A549 (cell line): ENCODE measurements at regions not wholly inside any gene's neighbourhood (a gene's known extent, or its start where the extent isn't known, plus 50 kb on each side); places are given as distances from the start of the nearest gene placed in this dataset.
A peak's percentile ranks its signal among the peaks of the same experiment; 100 is the strongest.
"Not testable (repeated sequence)": the region's sequence is repeated elsewhere in the genome, so short reads cannot be mapped to it uniquely, and the experiment has no call there.

Experiments
- ATAC-seq, 2 experiments: fragments of 200-7000 bp in 1 of 2; fragments of >200 bp in 1 of 2; cut with Nextera tagmentation in 1 of 2; cut with Tn5 transposase in 1 of 2; 3 replicates each; pipeline versions ENCODE4 v1.8.0 to v1.9.1; 2018 to 2020; ENCODE audit warnings: mild to moderate bottlenecking in 1 of 2, moderate library complexity in 1 of 2
- CTCF ChIA-PET: fragments of 300-600 bp; sonication (Branson Sonifier 250); formaldehyde crosslinking; extraction: SDS; loops from one replicate; lab custom pipeline; 2021; ENCODE audit warnings: antibody characterized with exemption, inconsistent platforms; lab: Yijun Ruan, JAX
- POLR2A ChIA-PET: fragments of 350-600 bp; formaldehyde crosslinking; extraction: SDS; loops from one replicate; lab custom pipeline; 2021; ENCODE audit warnings: antibody characterized with exemption, inconsistent platforms; lab: Yijun Ruan, JAX
- DNase-seq, 2 experiments: peaks; one replicate each; pipeline versions ENCODE4 v3.0.0 to v3.0.0-alpha.2; 2011 to 2016; ENCODE audit warnings: low read depth in 1 of 2, low spot score in 1 of 2
- FAIRE-seq: peaks from 2 replicates; lab custom pipeline; 2011; peaks lifted over from hg19 to GRCh38; lab: Jason Lieb, UNC
- H3K27ac ChIP-seq, 2 experiments: fragments of >200 bp; sonication (Bioruptor Twin); formaldehyde crosslinking; 3 replicates each; pipeline ENCODE4 v1.5.1; 2016 to 2017
- H3K4me1 ChIP-seq: fragments of >200 bp; sonication (Bioruptor Twin); formaldehyde crosslinking; 3 replicates; pipeline ENCODE4 v1.6.1; 2016
- H3K4me2 ChIP-seq: fragments of >200 bp; sonication (Bioruptor Twin); formaldehyde crosslinking; 3 replicates; pipeline ENCODE4 v1.6.1; 2016
- H3K4me3 ChIP-seq: fragments of >200 bp; sonication (Bioruptor Twin); formaldehyde crosslinking; 3 replicates; pipeline ENCODE4 v1.5.1; 2016
- H3K9me3 ChIP-seq: fragments of >200 bp; sonication (Bioruptor Twin); formaldehyde crosslinking; 3 replicates; pipeline ENCODE4 v1.6.1; 2016
- BCL3 ChIP-seq: fragments of >200 bp; sonication (Bioruptor Twin); formaldehyde crosslinking; IDR thresholded peaks from 3 replicates; pipeline ENCODE4 v1.6.1; 2016
- BHLHE40 ChIP-seq: IDR thresholded peaks from 2 replicates; pipeline ENCODE4 v1.6.1; 2012; ENCODE audit warnings: low read depth, low read length, inconsistent platforms
- CBX2 ChIP-seq: fragments of 200-600 bp; sonication (generic); IDR thresholded peaks from 2 replicates; pipeline ENCODE4 v1.6.1; 2016; ENCODE audit warnings: low read depth, mild to moderate bottlenecking, borderline replicate concordance
- CEBPB ChIP-seq, 2 experiments: fragments of >200 bp in 1 of 2; sonication (Bioruptor Twin) in 1 of 2; formaldehyde crosslinking in 1 of 2; IDR thresholded peaks; 2 replicates each; pipeline ENCODE4 v1.6.1; 2012 to 2016
- CHD4 ChIP-seq: fragments of 200-600 bp; sonication (generic); IDR thresholded peaks from 2 replicates; pipeline ENCODE4 v1.6.1; 2016; ENCODE audit warnings: antibody characterized with exemption, mild to moderate bottlenecking, borderline replicate concordance
- FOXS1 ChIP-seq: fragments of 250-450 bp; sonication (Bioruptor Pico); IDR thresholded peaks from 2 replicates; pipeline ENCODE4 v1.5.0; 2020; ENCODE audit warnings: mild to moderate bottlenecking, moderate library complexity
- HDAC2 ChIP-seq: fragments of 200-600 bp; sonication (generic); IDR thresholded peaks from 2 replicates; pipeline ENCODE4 v1.6.1; 2016
- HMGXB4 ChIP-seq: fragments of 250-450 bp; sonication (Bioruptor Pico); IDR thresholded peaks from 2 replicates; pipeline ENCODE4 v1.5.0; 2021; ENCODE audit warnings: mild to moderate bottlenecking, moderate library complexity, borderline replicate concordance
- HOXB13 ChIP-seq: fragments of 250-450 bp; sonication (Bioruptor Pico); IDR thresholded peaks from 2 replicates; pipeline ENCODE4 v1.5.0; 2020; ENCODE audit warnings: low read depth, mild to moderate bottlenecking, moderate library complexity
- JUNB ChIP-seq: fragments of >200 bp; sonication (Bioruptor Twin); formaldehyde crosslinking; IDR thresholded peaks from 2 replicates; pipeline ENCODE4 v1.6.1; 2016
- KDM5A ChIP-seq: fragments of 200-600 bp; sonication (generic); IDR thresholded peaks from 2 replicates; pipeline ENCODE4 v1.6.1; 2016; ENCODE audit warnings: antibody characterized with exemption, mild to moderate bottlenecking
- MYC ChIP-seq: IDR thresholded peaks from 2 replicates; pipeline ENCODE4 v1.6.1; 2012; ENCODE audit warnings: mild to moderate bottlenecking, inconsistent platforms, low read length, improper control_type of control experiment, borderline replicate concordance
- NPAS2 ChIP-seq: fragments of 250-450 bp; sonication (Bioruptor Pico); IDR thresholded peaks from 2 replicates; pipeline ENCODE4 v1.8.0; 2022; ENCODE audit warnings: mild to moderate bottlenecking, moderate library complexity, borderline replicate concordance
- PHF8 ChIP-seq: fragments of 200-600 bp; sonication (generic); IDR thresholded peaks from 2 replicates; pipeline ENCODE4 v1.6.1; 2016; ENCODE audit warnings: low read depth, mild to moderate bottlenecking, antibody characterized with exemption, moderate library complexity, borderline replicate concordance
- RCOR1 ChIP-seq: fragments of 150-350 bp; IDR thresholded peaks from 2 replicates; pipeline ENCODE4 v1.6.1; 2014; ENCODE audit warnings: antibody characterized with exemption, low read length, low read depth
- RFX5 ChIP-seq: fragments of 450-650 bp; IDR thresholded peaks from 2 replicates; pipeline ENCODE4 v1.7.1; 2014; ENCODE audit warnings: antibody characterized with exemption, mild to moderate bottlenecking, moderate library complexity
- RNF2 ChIP-seq: fragments of 200-600 bp; sonication (generic); IDR thresholded peaks from 2 replicates; pipeline ENCODE4 v1.6.1; 2016; ENCODE audit warnings: low read depth, mild to moderate bottlenecking, antibody characterized with exemption, moderate library complexity, borderline replicate concordance
- SMC3 ChIP-seq: fragments of >200 bp; sonication (Bioruptor Twin); formaldehyde crosslinking; IDR thresholded peaks from 3 replicates; pipeline ENCODE4 v1.6.1; 2018; ENCODE audit warnings: inconsistent platforms
- ZC3H11A ChIP-seq: fragments of 450-650 bp; IDR thresholded peaks from 2 replicates; pipeline ENCODE4 v1.6.1; 2014; ENCODE audit warnings: antibody characterized with exemption, mild to moderate bottlenecking
- ZFP36 ChIP-seq: fragments of 450-650 bp; IDR thresholded peaks from 2 replicates; pipeline ENCODE4 v1.6.1; 2014; ENCODE audit warnings: borderline replicate concordance; ENCODE audit not compliant: partially characterized antibody
- ZNF302 ChIP-seq: fragments of 250-450 bp; sonication (Bioruptor Pico); IDR thresholded peaks from 2 replicates; pipeline ENCODE4 v1.9.0; 2021; ENCODE audit warnings: inconsistent platforms, mild to moderate bottlenecking, moderate library complexity
- ZSCAN20 ChIP-seq: fragments of 250-450 bp; sonication (Bioruptor Pico); IDR thresholded peaks from 2 replicates; pipeline ENCODE4 v1.8.0; 2022; ENCODE audit warnings: mild to moderate bottlenecking, moderate library complexity
- WGBS: methylation state at CpG from one replicate; pipeline ENCODE4 v1.1.6; 2017; ENCODE audit errors: missing lambda C conversion rate; 5-methylcytosine and 5-hydroxymethylcytosine counted together
- TF ChIP-seq, protein P1 (sequence below): fragments of >200 bp; sonication (Bioruptor Twin); formaldehyde crosslinking; IDR thresholded peaks from 3 replicates; pipeline ENCODE4 v1.5.1; 2016
- TF ChIP-seq, protein P2 (sequence below): fragments of 200-600 bp; sonication (generic); IDR thresholded peaks from 2 replicates; pipeline ENCODE4 v1.6.1; 2016; ENCODE audit warnings: antibody characterized with exemption, mild to moderate bottlenecking, moderate library complexity
- TF ChIP-seq, protein P3 (sequence below): fragments of >200 bp; sonication (Bioruptor Twin); formaldehyde crosslinking; IDR thresholded peaks from 2 replicates; pipeline ENCODE4 v1.6.1; 2016

GRCh38 chr20:30586178-30586577 lies 671.3 kb upstream of the DEFB115 start:
- peak; percentile 59 for TF ChIP-seq ZFP36
- TF ChIP-seq, all 56 proteins: peak for 1; not testable (repeated sequence) for 55
- Histone ChIP-seq H3K27ac (peak overlapping the region; percentile 65 to 92), H3K4me2 (peak overlapping the region; percentile 77), H3K4me3 (peak overlapping the region; percentile 51)
- H3K9me3 ChIP-seq, POLR2A ChIA-PET, DNase-seq, FAIRE-seq, H3K4me1 ChIP-seq: not testable (repeated sequence)
- 1% methylated on average over 10 of the region's 30 CpGs for WGBS
- CTCF ChIA-PET: interaction anchor here (1.4 kb wide), 1 partner anchor 12 kb away, joined by 5 read pairs; no protein-coding TSS in a partner anchor
- peak in 1 of 2 experiments; percentile 68; a peak in 2 of 6 replicates for ATAC-seq

DNA sequence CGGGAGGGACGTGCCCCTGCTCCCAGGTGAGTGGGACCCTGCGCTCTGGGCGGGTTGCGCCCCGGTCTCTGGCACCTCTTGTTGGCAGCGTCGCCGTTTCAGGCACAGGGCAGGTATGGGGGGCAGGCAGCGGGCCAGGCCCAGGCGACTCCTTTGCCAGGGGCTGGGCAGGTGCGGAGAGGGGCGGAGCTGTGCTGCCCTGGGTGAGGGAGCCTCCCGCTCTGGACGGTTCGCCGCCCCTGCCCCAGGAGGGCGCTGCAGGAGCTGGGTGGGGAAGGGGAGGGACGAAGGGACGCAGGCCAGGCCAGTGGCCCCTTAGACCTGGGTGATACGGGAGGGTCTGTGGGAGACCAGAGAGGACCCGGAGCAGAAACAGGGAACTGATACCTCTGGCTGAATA lies 663.9 kb upstream of the DEFB115 start:
- WGBS: 49% methylated on average over 18 of the region's 22 CpGs
- no peak for DNase-seq
- no peak overlapping the region for H3K27ac ChIP-seq
- H3K4me3 ChIP-seq: no peak overlapping the region
- no peaks in the 10 kb centered on the region for H3K9me3 ChIP-seq
- no peak for ATAC-seq
- no peak for FAIRE-seq
- ChIA-PET CTCF (no interaction called here), POLR2A (no interaction called here)
- no peak for TF ChIP-seq SMC3
- TF ChIP-seq ZC3H11A: no peak
- TF ChIP-seq CBX2: no peak
- no peak for TF ChIP-seq HOXB13 (CRISPR knock-in tag)
- no peak for TF ChIP-seq FOXS1 (CRISPR knock-in tag)
- no peak for TF ChIP-seq MYC
- no peak for TF ChIP-seq ZSCAN20 (CRISPR knock-in tag)
- no peak for TF ChIP-seq CHD4
- no peak for TF ChIP-seq RFX5
- no peak for TF ChIP-seq RCOR1
- TF ChIP-seq BCL3: no peak
- no peaks in the 10 kb centered on the region for H3K4me1 ChIP-seq
- H3K4me2 ChIP-seq: no peak overlapping the region

- H3K4me2 ChIP-seq: no peak overlapping the region
- CTCF ChIA-PET: no interaction called here
- TF ChIP-seq, protein P1, sequence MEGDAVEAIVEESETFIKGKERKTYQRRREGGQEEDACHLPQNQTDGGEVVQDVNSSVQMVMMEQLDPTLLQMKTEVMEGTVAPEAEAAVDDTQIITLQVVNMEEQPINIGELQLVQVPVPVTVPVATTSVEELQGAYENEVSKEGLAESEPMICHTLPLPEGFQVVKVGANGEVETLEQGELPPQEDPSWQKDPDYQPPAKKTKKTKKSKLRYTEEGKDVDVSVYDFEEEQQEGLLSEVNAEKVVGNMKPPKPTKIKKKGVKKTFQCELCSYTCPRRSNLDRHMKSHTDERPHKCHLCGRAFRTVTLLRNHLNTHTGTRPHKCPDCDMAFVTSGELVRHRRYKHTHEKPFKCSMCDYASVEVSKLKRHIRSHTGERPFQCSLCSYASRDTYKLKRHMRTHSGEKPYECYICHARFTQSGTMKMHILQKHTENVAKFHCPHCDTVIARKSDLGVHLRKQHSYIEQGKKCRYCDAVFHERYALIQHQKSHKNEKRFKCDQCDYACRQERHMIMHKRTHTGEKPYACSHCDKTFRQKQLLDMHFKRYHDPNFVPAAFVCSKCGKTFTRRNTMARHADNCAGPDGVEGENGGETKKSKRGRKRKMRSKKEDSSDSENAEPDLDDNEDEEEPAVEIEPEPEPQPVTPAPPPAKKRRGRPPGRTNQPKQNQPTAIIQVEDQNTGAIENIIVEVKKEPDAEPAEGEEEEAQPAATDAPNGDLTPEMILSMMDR: no peak
- TF ChIP-seq, protein P2, sequence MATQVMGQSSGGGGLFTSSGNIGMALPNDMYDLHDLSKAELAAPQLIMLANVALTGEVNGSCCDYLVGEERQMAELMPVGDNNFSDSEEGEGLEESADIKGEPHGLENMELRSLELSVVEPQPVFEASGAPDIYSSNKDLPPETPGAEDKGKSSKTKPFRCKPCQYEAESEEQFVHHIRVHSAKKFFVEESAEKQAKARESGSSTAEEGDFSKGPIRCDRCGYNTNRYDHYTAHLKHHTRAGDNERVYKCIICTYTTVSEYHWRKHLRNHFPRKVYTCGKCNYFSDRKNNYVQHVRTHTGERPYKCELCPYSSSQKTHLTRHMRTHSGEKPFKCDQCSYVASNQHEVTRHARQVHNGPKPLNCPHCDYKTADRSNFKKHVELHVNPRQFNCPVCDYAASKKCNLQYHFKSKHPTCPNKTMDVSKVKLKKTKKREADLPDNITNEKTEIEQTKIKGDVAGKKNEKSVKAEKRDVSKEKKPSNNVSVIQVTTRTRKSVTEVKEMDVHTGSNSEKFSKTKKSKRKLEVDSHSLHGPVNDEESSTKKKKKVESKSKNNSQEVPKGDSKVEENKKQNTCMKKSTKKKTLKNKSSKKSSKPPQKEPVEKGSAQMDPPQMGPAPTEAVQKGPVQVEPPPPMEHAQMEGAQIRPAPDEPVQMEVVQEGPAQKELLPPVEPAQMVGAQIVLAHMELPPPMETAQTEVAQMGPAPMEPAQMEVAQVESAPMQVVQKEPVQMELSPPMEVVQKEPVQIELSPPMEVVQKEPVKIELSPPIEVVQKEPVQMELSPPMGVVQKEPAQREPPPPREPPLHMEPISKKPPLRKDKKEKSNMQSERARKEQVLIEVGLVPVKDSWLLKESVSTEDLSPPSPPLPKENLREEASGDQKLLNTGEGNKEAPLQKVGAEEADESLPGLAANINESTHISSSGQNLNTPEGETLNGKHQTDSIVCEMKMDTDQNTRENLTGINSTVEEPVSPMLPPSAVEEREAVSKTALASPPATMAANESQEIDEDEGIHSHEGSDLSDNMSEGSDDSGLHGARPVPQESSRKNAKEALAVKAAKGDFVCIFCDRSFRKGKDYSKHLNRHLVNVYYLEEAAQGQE: no peak
- TF ChIP-seq KDM5A (no peak), ZFP36 (no peak), HDAC2 (no peak), NPAS2 (no peak), PHF8 (no peak), BHLHE40 (no peak), MYC (no peak), RNF2 (no peak), ZNF302 (CRISPR knock-in tag) (no peak), JUNB (no peak), CEBPB (IDR thresholded peaks at IDR 0.05) (no peak), HMGXB4 (CRISPR knock-in tag) (no peak)
- TF ChIP-seq, protein P3, sequence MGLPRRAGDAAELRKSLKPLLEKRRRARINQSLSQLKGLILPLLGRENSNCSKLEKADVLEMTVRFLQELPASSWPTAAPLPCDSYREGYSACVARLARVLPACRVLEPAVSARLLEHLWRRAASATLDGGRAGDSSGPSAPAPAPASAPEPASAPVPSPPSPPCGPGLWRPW: no peak
- TF ChIP-seq, all 56 proteins: peak for 0
- FAIRE-seq (no peak), DNase-seq (no peak), ATAC-seq (no peak)
- 73% methylated on average over 16 of the region's 18 CpGs for WGBS
- POLR2A ChIA-PET: no interaction called here
- Histone ChIP-seq H3K27ac (no peak overlapping the region), H3K9me3 (no peaks in the 10 kb centered on the region), H3K4me1 (no peaks in the 10 kb centered on the region), H3K4me3 (no peak overlapping the region)
Measured at GRCh38 chr20:30594112-30594511, 663.4 kb upstream of the DEFB115 start.
